Stimulated activated CD8-positive, alpha-beta memory T cell treated with anti-CD3 and anti-CD28 coated beads, Interleukin-2, amount 100 ng/mL, for 48 hours (primary cell): ENCODE measurements at regions not wholly inside any gene's neighbourhood (a gene's known extent, or its start where the extent isn't known, plus 50 kb on each side); places are given as distances from the start of the nearest gene placed in this dataset.
A peak's percentile ranks its signal among the peaks of the same experiment; 100 is the strongest.

ENCODE experiments used
- DNase-seq, 2 donors: peaks; one replicate each; pipeline ENCODE4 v3.0.0-alpha.2; 2020; ENCODE audit warnings: low read depth in 2 of 2

GRCh38 chr3:27861046-27862036 lies 139.2 kb upstream of the EOMES start:
- no peak for DNase-seq

DNA sequence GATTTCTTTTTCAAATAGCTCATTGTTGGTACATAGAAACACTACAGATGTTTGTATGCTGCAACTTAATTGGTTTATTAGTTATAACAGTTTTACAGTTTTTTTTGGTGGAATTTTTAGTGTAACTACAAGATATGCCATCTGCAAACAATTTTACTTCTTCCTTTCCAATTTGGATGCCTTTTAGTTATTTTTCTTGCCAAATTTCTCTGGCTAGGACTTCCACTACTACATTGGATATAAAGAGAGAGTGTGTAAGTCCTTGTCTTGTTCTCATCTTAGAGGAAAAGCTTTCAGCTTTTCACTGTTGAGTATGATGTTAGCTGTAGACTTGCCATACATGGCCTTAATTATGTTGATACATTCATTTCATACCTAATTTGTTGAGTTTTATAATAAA lies 143.6 kb upstream of the EOMES start:
- no peak for DNase-seq

GRCh38 chr3:27869152-27869551 lies 147.0 kb upstream of the EOMES start:
- DNase-seq = no peak

GRCh38 chr3:27877061-27878013 lies 155.2 kb upstream of the EOMES start:
- DNase-seq = no peak

DNA sequence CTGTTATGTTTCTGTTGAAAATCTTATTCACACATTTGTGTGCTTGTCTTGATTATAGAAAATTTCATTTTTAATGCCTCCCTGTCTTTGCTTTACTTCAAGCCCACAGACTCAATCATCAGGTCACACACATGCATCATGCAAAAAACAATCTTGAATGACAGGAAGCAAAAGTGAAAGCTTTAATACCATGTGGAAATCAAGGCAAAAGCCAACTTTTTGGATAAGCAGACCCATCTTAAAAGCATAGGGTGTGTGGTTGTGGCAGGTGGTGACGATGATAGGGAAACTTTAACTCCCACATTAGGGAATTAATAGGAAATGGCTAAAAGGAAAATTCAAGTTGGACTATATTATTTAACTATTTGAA lies 155.9 kb upstream of the EOMES start:
- DNase-seq = no peak

- DNase-seq = no peak
Observed at GRCh38 chr3:27880969-27881892, 159.1 kb upstream of the EOMES start.

DNA sequence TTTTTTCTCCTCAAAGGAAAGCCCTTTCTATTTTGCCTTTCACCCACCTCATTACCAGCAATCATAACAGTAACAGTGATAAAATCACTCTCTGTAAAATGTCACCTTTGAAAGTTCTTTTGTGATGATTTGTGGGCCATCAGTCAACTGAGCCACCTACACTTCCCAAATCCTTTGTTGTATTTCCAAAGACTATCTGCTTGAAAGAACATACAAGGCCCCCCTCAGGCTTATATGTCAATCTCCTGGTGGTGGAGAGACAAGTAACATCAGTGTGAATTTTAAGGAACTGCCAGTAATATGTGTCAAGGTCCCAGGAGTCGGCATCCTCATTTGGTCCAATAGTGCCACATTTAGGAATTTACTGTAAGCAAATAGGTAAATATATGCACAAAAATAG lies 161.1 kb upstream of the EOMES start:
- no peak for DNase-seq

DNA sequence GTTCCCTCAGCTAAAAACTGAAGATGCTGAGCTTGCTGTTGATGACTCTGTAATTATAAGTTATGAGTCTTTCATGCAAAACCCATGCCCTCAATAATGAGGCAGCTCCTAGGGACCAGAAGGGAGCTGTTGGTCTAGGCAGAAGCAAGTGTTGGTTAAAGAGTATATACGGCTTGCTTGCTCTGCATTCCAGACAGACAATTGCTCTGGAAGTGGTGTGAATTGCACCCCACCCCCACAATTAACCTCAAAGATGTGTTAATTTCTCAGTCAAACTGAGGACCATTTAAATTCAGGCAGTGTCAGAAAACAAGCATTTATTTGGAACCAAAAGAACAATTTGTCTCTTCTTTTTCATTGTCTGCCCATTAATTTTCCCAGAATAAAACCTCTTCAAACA lies 163.5 kb upstream of the EOMES start:
- DNase-seq = no peak

DNA sequence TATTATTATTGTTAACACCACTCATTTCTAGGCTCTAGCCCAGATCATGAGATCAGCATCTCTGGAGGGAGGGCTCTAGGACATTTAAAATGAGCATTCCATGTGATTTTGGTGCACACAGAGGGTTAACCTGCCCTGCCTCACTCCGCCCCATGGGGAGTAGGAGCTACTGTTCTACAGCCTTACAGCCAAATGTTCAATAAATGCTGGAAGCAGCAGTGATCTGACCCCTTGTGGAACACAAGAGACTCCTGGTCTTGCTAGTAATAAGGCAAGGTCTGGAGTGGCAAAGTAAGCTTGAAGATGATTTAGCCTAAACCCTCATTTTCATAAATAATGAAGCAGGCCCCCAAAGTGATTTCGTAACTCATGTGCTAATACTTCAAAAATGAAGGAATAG lies 166.4 kb upstream of the EOMES start:
- no peak for DNase-seq

GRCh38 chr3:27889745-27890144 lies 167.6 kb upstream of the EOMES start:
- no peak for DNase-seq

DNA sequence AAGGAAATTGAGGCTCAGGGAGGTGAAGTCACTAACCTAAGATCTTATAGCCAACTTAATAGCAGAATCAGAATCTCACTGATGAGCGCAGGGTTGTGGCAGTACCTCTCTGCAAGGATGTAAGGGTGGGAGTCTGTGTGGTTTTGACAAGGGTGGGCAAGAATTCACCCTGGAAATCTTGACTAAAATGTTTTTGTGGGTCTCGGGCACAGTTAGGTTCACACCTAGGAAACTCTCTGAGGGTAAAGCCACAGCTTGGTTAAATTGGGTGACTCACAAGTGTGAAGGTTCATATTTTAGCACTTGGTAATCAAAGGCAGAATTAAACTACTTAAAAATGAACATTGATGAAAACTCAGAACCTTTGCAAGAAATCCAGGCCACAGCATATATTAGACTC lies 178.2 kb upstream of the EOMES start:
- DNase-seq = peak in 1 of 2 donors; percentile 8

- no peak for DNase-seq
Observed at GRCh38 chr3:27903446-27903845, 181.3 kb upstream of the EOMES start.

DNA sequence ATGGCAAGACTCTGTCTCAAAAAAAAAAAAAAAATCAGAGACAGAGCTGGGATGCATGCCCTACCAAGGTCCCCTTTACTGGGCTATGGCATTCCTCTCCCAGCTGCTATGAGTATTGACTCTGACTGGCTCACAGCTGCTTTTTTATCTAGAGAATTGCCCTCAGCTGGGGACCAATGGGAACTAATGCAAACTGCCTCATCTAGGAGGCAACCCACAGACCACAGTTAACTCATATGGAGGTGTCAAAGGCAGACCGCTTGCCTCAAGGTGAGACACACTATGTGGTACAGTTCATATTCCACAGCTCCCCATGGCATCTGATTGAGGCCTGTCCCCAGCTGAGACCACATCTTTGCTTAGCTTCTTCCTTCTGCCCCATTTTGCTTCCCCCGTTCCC lies 183.5 kb upstream of the EOMES start:
- no peak for DNase-seq

DNA sequence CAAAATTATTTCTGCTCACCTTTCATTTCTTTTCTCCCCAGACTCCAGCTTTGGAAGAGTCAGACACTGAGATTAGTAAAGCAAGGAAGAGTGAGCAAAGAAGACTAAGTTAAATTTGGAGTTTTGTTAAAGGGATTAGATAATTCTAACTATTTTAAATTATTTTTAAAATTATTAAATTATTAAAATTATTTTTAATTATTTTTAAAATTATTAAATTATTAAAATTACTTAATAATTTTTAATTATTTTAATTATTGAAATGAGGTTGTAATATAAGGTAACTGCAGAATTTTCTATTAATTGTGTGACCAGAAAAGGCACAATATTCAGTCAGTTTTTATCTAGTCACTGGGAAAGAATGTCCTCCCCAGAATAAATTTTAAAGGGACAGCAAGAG lies 185.0 kb upstream of the EOMES start:
- no peak for DNase-seq

- DNase-seq = no peak
Observed at GRCh38 chr3:27907929-27908328, 185.8 kb upstream of the EOMES start.

DNA sequence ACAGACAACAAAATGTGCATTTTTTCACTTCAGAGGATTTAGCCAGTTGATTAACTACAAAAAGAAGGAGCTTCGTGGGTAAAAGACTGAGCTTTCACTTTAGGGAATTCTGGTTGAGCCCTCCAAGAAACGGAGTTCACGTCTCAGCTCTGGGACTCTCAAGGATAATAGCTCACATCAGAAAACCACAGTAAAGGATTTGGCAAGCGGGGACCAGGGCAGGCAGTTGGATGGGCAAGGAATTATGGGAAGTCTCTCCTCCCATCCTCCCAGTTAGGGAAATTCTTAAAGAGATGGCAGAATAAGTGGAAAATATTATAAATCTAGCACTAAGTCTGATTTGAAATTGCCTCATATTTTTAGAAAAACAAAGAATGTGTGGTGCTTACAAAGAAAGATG lies 188.3 kb upstream of the EOMES start:
- no peak for DNase-seq

DNA sequence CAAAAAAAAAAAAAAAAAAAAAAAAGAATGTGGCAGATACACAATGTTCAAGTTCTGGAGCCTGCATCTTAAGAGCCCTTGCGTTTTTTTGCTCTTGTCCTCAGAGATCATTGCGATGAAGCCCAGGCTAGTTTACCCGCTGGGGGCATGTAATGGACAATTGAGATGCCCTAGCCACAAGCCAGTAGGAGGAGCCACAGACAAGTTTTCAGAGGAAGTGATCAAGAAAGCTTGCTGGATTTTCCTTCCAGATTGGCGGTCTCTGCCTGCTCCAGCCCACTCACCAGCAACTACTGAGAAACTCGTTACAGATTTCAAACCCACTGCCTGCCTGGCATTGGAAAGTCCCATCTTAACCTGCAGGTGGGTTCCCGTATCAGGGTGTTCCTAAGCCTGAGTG lies 192.1 kb upstream of the EOMES start:
- no peak for DNase-seq

GRCh38 chr3:27923349-27924068 lies 201.4 kb upstream of the EOMES start:
- DNase-seq = no peak

- no peak for DNase-seq
Observed at GRCh38 chr3:27927882-27928281, 205.8 kb upstream of the EOMES start.

- no peak for DNase-seq
Observed at GRCh38 chr3:27930052-27930602, 208.0 kb upstream of the EOMES start.

DNA sequence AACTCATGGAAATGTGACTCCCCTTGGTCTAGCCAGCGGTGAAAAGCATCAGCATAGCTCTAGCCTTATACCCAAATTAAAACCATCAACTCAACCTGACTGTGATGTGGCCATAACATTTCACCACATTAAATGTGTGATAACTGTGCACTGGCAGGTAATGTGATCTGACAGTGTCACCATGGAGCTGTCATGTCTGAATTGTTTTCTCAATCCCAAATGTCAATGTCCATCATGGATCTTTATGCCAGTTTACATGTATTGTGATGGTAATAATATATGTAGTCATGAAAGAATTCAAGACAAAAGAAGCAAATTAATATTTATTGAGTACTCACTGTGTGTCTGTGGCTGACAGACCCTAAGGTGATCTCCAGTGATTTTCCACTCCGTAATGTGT lies 213.4 kb upstream of the EOMES start:
- DNase-seq = no peak
